GM21619 (cell line): ENCODE measurements at regions not wholly inside any gene's neighbourhood (a gene's known extent, or its start where the extent isn't known, plus 50 kb on each side); places are given as distances from the start of the nearest gene placed in this dataset.

Source experiments
- ATAC-seq: cut with Tn5 transposase; IDR thresholded peaks from one replicate; pipeline ENCODE4 v1.9.1; 2021; ENCODE audit not compliant: unreplicated experiment

GRCh38 chr18:67692811-67693210 lies 176.3 kb upstream of the DSEL start:
- ATAC-seq = no peak

- no peak for ATAC-seq
Observed at GRCh38 chr18:67682516-67682915, 166.0 kb upstream of the DSEL start.

- ATAC-seq = no peak
Observed at GRCh38 chr18:67677489-67677888, 161.0 kb upstream of the DSEL start.

- ATAC-seq = no peak
Observed at GRCh38 chr18:67672716-67673115, 156.2 kb upstream of the DSEL start.

- no peak for ATAC-seq
Observed at GRCh38 chr18:67672155-67672554, 155.6 kb upstream of the DSEL start.

- no peak for ATAC-seq
Observed at GRCh38 chr18:67670024-67670543, 153.6 kb upstream of the DSEL start.

GRCh38 chr18:67665266-67665665 lies 148.7 kb upstream of the DSEL start:
- no peak for ATAC-seq

- no peak for ATAC-seq
Observed at GRCh38 chr18:67662996-67663395, 146.5 kb upstream of the DSEL start.

GRCh38 chr18:67661555-67661954 lies 145.0 kb upstream of the DSEL start:
- no peak for ATAC-seq

GRCh38 chr18:67654101-67654500 lies 137.6 kb upstream of the DSEL start:
- no peak for ATAC-seq

GRCh38 chr18:67652288-67652687 lies 135.8 kb upstream of the DSEL start:
- ATAC-seq = no peak

- ATAC-seq = no peak
Observed at GRCh38 chr18:67651438-67651837, 134.9 kb upstream of the DSEL start.

GRCh38 chr18:67650686-67651385 lies 134.3 kb upstream of the DSEL start:
- no peak for ATAC-seq

GRCh38 chr18:67646890-67647289 lies 130.4 kb upstream of the DSEL start:
- ATAC-seq = no peak

- ATAC-seq = no peak
Observed at GRCh38 chr18:67644226-67644625, 127.7 kb upstream of the DSEL start.

GRCh38 chr18:67639872-67640271 lies 123.4 kb upstream of the DSEL start:
- ATAC-seq = no peak

- no peak for ATAC-seq
Observed at GRCh38 chr18:67636597-67637385, 120.3 kb upstream of the DSEL start.

- no peak for ATAC-seq
Observed at GRCh38 chr18:67634631-67635338, 118.3 kb upstream of the DSEL start.

GRCh38 chr18:67633939-67634338 lies 117.4 kb upstream of the DSEL start:
- ATAC-seq = no peak

- ATAC-seq = no peak
Observed at GRCh38 chr18:67621906-67622305, 105.4 kb upstream of the DSEL start.

- no peak for ATAC-seq
Observed at GRCh38 chr18:67621049-67621713, 104.7 kb upstream of the DSEL start.
